ENCODE measurements at regions not wholly inside any gene's neighbourhood (a gene's known extent, or its start where the extent isn't known, plus 50 kb on each side); places are given as distances from the start of the nearest gene placed in this dataset.

DNA sequence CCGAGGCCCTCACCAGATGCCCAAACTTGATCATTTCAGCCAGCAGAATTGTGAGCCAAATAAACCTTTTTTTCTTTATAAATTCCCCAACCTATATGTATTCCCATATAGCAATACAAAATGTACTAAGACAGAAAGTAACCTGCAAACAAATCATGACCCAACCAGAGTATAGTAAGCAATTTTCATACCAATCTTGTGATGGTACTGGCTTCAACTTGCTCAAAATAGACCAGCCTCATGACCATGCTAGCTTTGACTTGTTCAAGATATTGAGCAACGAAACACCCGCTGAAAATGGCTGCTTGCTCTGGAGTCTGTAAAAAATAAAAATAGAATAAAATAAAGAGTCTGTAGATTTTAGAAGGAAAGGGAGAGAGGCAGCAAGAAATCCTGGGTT, 97.6 kb downstream of the C1D start:
- BruUV-seq (replicated peaks), result no TSS peak
- Histone ChIP-seq H3K27me3 (replicated peaks in 1 of 2; ENCODE audit: control insufficient read depth in 2 of 2, insufficient read depth in 2 of 2, low read length in 1 of 2) (no peaks in the 10 kb centered on the region), H3K4me3 (no peak overlapping the region), H3K9me3 (replicated peaks; ENCODE audit: control insufficient read depth, insufficient read depth, low read length) (no peaks in the 10 kb centered on the region), H4K20me1 (ENCODE audit: control insufficient read depth, insufficient read depth) (no peaks in the 10 kb centered on the region), H3K9ac (ENCODE audit: control insufficient read depth, insufficient read depth, low read length) (no peak overlapping the region), H3K27ac (ENCODE audit: control insufficient read depth, insufficient read depth) (no peak overlapping the region), H3K79me2 (ENCODE audit: control insufficient read depth, insufficient read depth, low read length) (no peaks in the 10 kb centered on the region), H2AFZ (ENCODE audit: control insufficient read depth, low read depth, low read length) (no peak overlapping the region), H3K36me3 (ENCODE audit: control insufficient read depth in 2 of 2, insufficient read depth in 2 of 2, low read length in 1 of 2) (no peaks in the 10 kb centered on the region), H3K4me2 (ENCODE audit: control insufficient read depth, insufficient read depth) (no peak overlapping the region), H3K4me1 (ENCODE audit: control insufficient read depth, insufficient read depth, low read length) (no peaks in the 10 kb centered on the region)
- no peak for FAIRE-seq
- CTCF ChIA-PET, result no interaction called here
- intact Hi-C loops (cut with micrococcal nuclease; ENCODE audit: unreplicated experiment), result no loop called here
- POLR2A ChIA-PET, result no interaction called here
- RAD21 ChIA-PET (ENCODE audit: unreplicated experiment), result no interaction called here
- in situ Hi-C loops (cut with MboI), result no loop called here
- no peak for DNase-seq (ENCODE audit: low read depth, low spot score)
- no peak for TF ChIP-seq DPF2 (IDR thresholded peaks at IDR 0.05)
- TF ChIP-seq, protein P1, sequence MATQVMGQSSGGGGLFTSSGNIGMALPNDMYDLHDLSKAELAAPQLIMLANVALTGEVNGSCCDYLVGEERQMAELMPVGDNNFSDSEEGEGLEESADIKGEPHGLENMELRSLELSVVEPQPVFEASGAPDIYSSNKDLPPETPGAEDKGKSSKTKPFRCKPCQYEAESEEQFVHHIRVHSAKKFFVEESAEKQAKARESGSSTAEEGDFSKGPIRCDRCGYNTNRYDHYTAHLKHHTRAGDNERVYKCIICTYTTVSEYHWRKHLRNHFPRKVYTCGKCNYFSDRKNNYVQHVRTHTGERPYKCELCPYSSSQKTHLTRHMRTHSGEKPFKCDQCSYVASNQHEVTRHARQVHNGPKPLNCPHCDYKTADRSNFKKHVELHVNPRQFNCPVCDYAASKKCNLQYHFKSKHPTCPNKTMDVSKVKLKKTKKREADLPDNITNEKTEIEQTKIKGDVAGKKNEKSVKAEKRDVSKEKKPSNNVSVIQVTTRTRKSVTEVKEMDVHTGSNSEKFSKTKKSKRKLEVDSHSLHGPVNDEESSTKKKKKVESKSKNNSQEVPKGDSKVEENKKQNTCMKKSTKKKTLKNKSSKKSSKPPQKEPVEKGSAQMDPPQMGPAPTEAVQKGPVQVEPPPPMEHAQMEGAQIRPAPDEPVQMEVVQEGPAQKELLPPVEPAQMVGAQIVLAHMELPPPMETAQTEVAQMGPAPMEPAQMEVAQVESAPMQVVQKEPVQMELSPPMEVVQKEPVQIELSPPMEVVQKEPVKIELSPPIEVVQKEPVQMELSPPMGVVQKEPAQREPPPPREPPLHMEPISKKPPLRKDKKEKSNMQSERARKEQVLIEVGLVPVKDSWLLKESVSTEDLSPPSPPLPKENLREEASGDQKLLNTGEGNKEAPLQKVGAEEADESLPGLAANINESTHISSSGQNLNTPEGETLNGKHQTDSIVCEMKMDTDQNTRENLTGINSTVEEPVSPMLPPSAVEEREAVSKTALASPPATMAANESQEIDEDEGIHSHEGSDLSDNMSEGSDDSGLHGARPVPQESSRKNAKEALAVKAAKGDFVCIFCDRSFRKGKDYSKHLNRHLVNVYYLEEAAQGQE (IDR thresholded peaks at IDR 0.05; ENCODE audit: low read depth, low read length), result no peak
- TF ChIP-seq, protein P2, sequence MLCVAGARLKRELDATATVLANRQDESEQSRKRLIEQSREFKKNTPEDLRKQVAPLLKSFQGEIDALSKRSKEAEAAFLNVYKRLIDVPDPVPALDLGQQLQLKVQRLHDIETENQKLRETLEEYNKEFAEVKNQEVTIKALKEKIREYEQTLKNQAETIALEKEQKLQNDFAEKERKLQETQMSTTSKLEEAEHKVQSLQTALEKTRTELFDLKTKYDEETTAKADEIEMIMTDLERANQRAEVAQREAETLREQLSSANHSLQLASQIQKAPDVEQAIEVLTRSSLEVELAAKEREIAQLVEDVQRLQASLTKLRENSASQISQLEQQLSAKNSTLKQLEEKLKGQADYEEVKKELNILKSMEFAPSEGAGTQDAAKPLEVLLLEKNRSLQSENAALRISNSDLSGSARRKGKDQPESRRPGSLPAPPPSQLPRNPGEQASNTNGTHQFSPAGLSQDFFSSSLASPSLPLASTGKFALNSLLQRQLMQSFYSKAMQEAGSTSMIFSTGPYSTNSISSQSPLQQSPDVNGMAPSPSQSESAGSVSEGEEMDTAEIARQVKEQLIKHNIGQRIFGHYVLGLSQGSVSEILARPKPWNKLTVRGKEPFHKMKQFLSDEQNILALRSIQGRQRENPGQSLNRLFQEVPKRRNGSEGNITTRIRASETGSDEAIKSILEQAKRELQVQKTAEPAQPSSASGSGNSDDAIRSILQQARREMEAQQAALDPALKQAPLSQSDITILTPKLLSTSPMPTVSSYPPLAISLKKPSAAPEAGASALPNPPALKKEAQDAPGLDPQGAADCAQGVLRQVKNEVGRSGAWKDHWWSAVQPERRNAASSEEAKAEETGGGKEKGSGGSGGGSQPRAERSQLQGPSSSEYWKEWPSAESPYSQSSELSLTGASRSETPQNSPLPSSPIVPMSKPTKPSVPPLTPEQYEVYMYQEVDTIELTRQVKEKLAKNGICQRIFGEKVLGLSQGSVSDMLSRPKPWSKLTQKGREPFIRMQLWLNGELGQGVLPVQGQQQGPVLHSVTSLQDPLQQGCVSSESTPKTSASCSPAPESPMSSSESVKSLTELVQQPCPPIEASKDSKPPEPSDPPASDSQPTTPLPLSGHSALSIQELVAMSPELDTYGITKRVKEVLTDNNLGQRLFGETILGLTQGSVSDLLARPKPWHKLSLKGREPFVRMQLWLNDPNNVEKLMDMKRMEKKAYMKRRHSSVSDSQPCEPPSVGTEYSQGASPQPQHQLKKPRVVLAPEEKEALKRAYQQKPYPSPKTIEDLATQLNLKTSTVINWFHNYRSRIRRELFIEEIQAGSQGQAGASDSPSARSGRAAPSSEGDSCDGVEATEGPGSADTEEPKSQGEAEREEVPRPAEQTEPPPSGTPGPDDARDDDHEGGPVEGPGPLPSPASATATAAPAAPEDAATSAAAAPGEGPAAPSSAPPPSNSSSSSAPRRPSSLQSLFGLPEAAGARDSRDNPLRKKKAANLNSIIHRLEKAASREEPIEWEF (IDR thresholded peaks at IDR 0.05; ENCODE audit: insufficient replicate concordance, low read depth, low read length), result no peak
- TF ChIP-seq BACH1 (IDR thresholded peaks at IDR 0.05; ENCODE audit: borderline replicate concordance), result no peak
- ATAC-seq, result no peak
- WGBS (ENCODE audit: insufficient coverage, insufficient replicate concordance, low lambda C conversion rate, missing lambda C conversion rate), result 35% methylated on average over 3 of the region's 3 CpGs
- SMC1A ChIA-PET (ENCODE audit: uncharacterized antibody, unreplicated experiment), result no interaction called here

All from GM12878 (cell line).